Fibroblast of skin of left biceps (primary cell): ENCODE measurements at regions not wholly inside any gene's neighbourhood (a gene's known extent, or its start where the extent isn't known, plus 50 kb on each side); places are given as distances from the start of the nearest gene placed in this dataset.
A peak's percentile ranks its signal among the peaks of the same experiment; 100 is the strongest.

ENCODE experiments used
- DNase-seq, 2 experiments: peaks; one replicate each; pipeline ENCODE4 v3.0.0-alpha.2; 2013; ENCODE audit warnings: low read depth in 2 of 2

DNA sequence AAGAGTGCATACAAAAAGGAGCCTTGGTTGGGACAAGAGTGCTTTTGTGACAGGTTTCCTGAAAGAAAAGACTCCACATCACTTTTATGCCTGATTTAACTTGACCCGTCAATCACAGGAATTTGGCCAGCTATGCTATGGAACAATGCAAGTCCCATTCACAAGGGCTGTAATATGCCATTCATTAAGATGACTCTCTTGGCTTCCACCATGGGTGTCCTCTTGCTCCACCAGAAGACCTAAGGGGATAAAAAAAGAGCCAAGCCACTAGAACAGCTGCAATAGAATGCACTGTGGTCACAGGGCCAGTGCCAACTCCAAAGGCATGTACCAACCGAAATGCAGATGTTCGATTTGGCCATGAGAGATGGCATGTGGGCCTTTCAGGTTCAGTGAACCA is 480.1 kb upstream of the MPDZ start:
- no peak for DNase-seq

- DNase-seq = no peak
Measured at GRCh38 chr9:13758936-13759335, 479.4 kb upstream of the MPDZ start.

GRCh38 chr9:13756943-13757342 is 477.5 kb upstream of the MPDZ start:
- no peak for DNase-seq

DNA sequence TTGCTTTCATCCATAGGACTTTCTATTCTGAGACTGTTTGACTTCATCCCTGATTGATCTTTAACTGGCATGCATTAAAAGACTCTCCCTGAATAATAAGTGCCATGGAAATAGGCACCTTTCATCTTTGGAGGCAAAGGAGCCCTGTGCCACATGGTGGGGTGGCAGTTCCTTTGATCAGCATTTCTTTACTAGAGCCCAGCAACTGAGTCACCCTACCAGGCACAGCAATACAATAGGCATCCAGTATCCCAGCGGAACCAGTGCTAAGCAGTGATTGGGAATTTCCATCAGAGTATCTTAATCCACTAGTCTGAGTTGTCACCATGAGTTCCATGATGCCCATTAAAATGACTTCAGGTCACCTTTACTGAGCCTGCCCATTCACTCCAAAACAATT is 476.1 kb upstream of the MPDZ start:
- no peak for DNase-seq

DNA sequence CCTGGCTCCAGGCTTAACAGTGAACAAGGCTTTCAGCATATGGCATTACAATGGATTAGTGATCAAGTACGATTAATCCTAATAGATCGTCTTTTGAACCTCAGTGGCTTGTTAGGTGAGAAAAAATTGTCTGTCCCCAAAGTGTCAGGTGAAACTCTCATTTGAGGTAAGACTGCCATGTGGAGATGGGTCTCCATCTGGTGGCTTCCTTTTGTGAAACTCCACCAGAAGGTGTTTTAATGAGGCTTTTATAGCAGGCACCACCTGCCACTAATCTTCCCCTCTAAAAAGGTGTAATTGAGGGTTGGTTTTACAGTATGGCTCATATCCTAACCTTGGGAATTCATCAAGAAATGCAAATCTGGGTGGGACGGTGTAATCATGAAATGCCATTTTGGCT is 471.1 kb upstream of the MPDZ start:
- DNase-seq = no peak

- peak; percentile 98 to 99 for DNase-seq
Measured at GRCh38 chr9:13750061-13750460, 470.6 kb upstream of the MPDZ start.

GRCh38 chr9:13746876-13747275 is 467.4 kb upstream of the MPDZ start:
- no peak for DNase-seq

DNA sequence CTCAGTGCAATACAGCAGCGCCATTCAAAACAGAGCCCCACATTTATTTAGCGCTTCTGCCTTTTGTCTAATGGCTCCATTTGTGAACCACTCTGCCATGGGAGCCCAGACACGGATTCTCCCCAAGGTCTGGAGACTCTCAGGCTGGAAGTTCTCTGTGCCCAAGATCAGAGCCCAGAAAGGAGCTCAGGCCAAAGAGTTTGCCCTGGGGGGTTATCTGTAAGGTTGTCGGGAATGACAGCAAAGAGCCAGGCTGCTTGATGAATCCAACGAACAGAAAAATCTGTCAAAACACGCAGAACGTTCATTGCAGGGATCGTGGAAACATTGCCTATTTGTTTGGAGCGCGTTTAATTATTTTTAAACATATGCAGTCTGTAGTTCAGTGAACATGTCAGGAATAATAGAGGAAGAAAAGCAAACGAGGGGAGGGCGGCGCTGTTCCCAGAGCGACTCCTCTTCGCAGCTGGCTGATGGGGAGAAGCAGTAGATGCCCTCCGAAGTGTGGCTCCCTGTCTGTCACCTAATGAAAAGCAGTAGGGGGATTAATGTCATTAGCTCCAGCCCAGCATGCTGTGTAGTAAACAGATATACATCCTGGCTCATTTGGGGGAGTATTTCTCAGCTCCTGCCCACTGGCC is 464.9 kb upstream of the MPDZ start:
- no peak for DNase-seq

DNA sequence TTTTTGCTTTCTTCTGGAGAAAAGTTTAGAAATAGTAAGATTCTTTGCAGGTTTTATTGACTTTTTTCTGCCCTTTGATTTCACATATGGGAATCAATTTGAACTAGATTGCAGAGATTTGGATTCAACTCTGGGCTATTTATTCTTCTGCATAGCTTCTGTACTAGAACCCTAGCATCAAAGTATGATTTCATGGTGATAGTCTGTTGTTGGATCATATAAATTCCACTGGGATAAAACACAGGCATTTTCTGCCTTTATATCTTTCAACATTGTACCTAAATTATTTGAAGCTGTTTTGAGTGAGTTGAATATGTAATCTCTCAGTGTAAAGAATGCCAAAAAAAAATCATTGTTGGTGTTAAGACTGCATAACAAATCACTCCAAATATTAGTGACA is 458.4 kb upstream of the MPDZ start:
- no peak for DNase-seq

DNA sequence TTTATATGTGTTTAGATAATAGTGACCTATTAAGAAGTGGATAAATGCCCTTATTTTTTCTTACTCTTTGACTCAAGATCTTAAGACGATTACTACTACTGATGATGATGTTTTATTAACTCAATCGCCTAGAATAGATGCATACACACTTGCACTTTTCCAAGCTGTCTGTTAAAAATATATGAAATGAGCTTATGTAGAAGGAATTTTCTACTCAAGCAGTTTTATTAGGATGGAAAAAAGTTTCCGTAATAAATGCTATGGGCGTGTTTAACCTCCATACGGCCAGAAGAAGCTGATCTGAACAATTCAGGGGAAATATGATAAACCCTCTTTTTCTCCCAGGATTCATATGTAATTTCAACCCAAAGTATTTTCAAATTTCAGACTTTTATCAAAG is 455.7 kb upstream of the MPDZ start:
- no peak for DNase-seq

- no peak for DNase-seq
Measured at GRCh38 chr9:13734601-13735000, 455.1 kb upstream of the MPDZ start.

- DNase-seq = no peak
Measured at GRCh38 chr9:13732290-13732689, 452.8 kb upstream of the MPDZ start.

DNA sequence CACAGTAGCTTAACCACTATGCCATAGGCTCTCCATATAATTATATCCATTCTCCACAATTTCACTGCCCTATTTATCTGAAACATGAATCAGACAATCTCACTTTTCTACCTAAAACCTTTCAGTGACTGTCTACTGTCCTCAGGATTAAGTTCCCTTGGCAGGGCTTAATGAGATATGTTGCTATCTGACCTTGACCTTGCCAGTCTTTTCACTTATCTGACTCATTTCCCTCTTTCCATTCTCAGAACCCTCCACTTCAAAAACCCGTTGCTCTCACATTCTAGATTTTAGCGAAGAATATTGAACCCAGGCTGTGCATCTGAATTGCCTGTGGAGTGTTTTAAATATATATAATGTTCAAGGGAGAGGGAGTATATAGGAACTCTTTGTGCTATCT is 452.1 kb upstream of the MPDZ start:
- no peak for DNase-seq

- no peak for DNase-seq
Measured at GRCh38 chr9:13729955-13730354, 450.5 kb upstream of the MPDZ start.

- DNase-seq = no peak
Measured at GRCh38 chr9:13728917-13729811, 449.7 kb upstream of the MPDZ start.

- no peak for DNase-seq
Measured at GRCh38 chr9:13728131-13728530, 448.6 kb upstream of the MPDZ start.

- DNase-seq = no peak
Measured at GRCh38 chr9:13726746-13727145, 447.3 kb upstream of the MPDZ start.

DNA sequence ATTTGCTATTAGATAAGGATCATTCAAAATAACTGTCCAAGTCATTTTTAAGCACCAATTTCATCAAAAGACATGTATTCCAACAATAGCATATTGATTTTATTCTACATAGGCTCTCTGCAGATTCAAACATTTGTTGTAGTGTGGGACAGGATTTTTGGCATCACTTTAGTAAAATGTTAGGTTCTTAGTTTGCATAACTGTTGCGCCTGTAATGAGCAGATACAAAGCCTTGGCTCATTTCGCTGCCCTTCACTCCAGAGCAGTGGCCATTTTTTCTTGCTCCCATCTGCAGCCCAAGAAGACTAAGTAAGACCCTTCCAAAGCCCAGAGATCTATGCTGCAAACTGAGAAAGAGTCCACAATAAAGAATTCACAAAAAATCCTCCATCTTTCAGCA is 446.0 kb upstream of the MPDZ start:
- no peak for DNase-seq

DNA sequence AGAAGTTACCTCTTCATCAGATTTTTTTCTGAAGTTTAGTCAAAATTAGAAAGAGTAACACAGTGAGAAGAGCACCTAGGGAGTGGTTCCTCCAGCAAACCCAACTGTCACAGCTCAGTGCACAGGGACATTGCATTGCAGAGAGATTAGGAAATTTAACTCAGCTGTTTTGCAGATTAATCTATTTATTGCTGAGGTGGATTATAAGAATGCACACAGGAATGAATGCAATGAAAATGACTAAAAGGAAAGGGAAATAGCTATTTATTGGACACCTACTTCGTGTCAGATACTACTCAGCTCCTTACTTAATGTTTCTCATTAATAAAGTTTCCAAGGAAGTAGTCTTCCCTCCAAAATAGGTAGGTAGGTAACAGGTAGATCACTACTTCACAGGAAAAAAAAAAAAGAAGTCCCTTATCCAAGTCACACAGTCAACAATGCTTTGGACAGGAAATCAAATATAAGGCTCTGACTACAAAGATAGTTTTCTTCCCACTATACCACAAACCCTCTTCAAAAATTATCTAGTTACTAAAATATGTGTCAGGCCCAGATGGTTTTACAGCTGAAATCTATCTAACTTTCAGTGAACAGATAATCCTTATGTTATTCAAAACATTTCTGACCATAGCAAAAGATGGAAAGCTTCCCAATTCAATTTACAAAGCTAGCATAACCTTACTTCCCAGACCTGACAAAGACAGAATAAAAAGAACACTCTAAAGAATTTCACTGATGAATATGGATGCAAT is 442.2 kb upstream of the MPDZ start:
- peak; percentile 77 to 84 for DNase-seq

GRCh38 chr9:13719981-13720676 is 440.6 kb upstream of the MPDZ start:
- DNase-seq = peak; percentile 58 to 61

GRCh38 chr9:13719446-13719845 is 440.0 kb upstream of the MPDZ start:
- DNase-seq = no peak

GRCh38 chr9:13718539-13718938 is 439.0 kb upstream of the MPDZ start:
- DNase-seq = peak in 1 of 2 experiments; percentile 32
